PFSK-1 (cell line): ENCODE measurements at regions not wholly inside any gene's neighbourhood (a gene's known extent, or its start where the extent isn't known, plus 50 kb on each side); places are given as distances from the start of the nearest gene placed in this dataset.

Source experiments
- FOXP2 ChIP-seq: optimal IDR thresholded peaks from 2 replicates; pipeline ENCODE3; 2011; ENCODE audit warnings: borderline replicate concordance, control low read depth, inconsistent platforms; ENCODE audit not compliant: insufficient read depth; ENCODE audit errors: extremely low read length, extremely low read depth
- POLR2AphosphoS5 ChIP-seq: IDR thresholded peaks from 2 replicates; pipeline ENCODE4 v1.6.1; 2012; ENCODE audit warnings: low read depth, mild to moderate bottlenecking, control low read depth, low read length, moderate library complexity
- REST ChIP-seq, 2 experiments: IDR thresholded peaks; 2 replicates each; pipeline versions ENCODE4 v1.6.1 to v1.8.0; 2011 to 2012; ENCODE audit warnings: low read depth in 2 of 2, low read length in 2 of 2, control low read depth in 1 of 2, inconsistent platforms in 1 of 2, mild to moderate bottlenecking in 1 of 2, moderate library complexity in 1 of 2; ENCODE audit not compliant: insufficient read depth in 1 of 2
- SIN3A ChIP-seq: IDR thresholded peaks from 2 replicates; pipeline ENCODE4 v1.6.1; 2012; ENCODE audit warnings: mild to moderate bottlenecking, low read length, moderate library complexity, borderline replicate concordance; ENCODE audit not compliant: insufficient read depth
- TAF1 ChIP-seq: IDR thresholded peaks from 2 replicates; pipeline ENCODE4 v1.6.1; 2012; ENCODE audit warnings: low read length, control low read depth, borderline replicate concordance; ENCODE audit not compliant: insufficient read depth

DNA sequence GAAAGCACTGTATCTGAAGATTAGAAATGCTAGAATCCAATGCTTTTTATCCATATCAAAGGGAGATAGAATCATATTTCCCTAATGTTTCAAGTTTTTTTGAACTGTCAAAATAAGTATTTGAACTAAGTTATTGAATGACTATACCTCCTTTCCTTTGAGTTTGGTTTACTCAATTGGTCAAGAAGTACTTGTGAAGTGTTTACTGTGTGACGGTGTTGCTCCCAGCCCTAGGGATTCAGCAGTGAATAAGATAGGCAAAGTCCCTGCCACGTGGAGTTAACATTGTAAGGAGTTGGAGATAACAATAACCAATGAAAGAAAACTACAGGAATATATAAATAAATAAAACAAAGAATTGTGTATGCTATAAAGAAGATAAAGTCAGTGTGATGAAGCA lies 535.9 kb downstream of the FRK start:
- no peak for TF ChIP-seq POLR2AphosphoS5
- no peak for TF ChIP-seq REST (IDR thresholded peaks at IDR 0.05; ENCODE audit: insufficient read depth in 1 of 2, low read depth in 2 of 2, low read length in 2 of 2)
- TF ChIP-seq SIN3A = no peak
- TF ChIP-seq FOXP2 = no peak
- no peak for TF ChIP-seq TAF1
